Astrocyte of the cerebellum (primary cell): ENCODE measurements at regions not wholly inside any gene's neighbourhood (a gene's known extent, or its start where the extent isn't known, plus 50 kb on each side); places are given as distances from the start of the nearest gene placed in this dataset.

Experiments
- DNase-seq: peaks from one replicate; pipeline ENCODE4 v3.0.0-alpha.2; 2011; ENCODE audit warnings: low read depth
- H3K4me3 ChIP-seq: 2 replicates; pipeline ENCODE4 v1.5.1; 2011; ENCODE audit warnings: mild to moderate bottlenecking, low read depth, low read length, moderate library complexity
- CTCF ChIP-seq: IDR thresholded peaks from 2 replicates; pipeline ENCODE4 v1.5.1; 2012; ENCODE audit warnings: low read length, low read depth, moderate library complexity, mild to moderate bottlenecking; ENCODE audit errors: missing control alignments
- in situ Hi-C: cut with HindIII; loops from 2 replicates; pipeline ENCODE4 v1.10.0; 2017; ENCODE audit warnings: low sequenced_read_pairs

- in situ Hi-C loops, result no loop called here
- H3K4me3 ChIP-seq, result no peak overlapping the region
- TF ChIP-seq CTCF, result no peak
- DNase-seq, result no peak
These were observed 198.8 kb upstream of the TGFBR2 start for GRCh38 chr3:30407651-30408050.

- in situ Hi-C loops, result no loop called here
- no peak overlapping the region for H3K4me3 ChIP-seq
- TF ChIP-seq CTCF, result peak; percentile 3
- DNase-seq, result no peak
These were observed 198.3 kb upstream of the TGFBR2 start for GRCh38 chr3:30408105-30408557.

- DNase-seq, result no peak
- H3K4me3 ChIP-seq, result no peak overlapping the region
- TF ChIP-seq CTCF, result no peak
- in situ Hi-C loops, result no loop called here
These were observed 188.0 kb upstream of the TGFBR2 start for GRCh38 chr3:30418443-30418842.

GRCh38 chr3:30421266-30421665 lies 185.1 kb upstream of the TGFBR2 start:
- DNase-seq, result no peak
- in situ Hi-C loops, result no loop called here
- TF ChIP-seq CTCF, result no peak
- no peak overlapping the region for H3K4me3 ChIP-seq

- H3K4me3 ChIP-seq, result no peak overlapping the region
- no peak for TF ChIP-seq CTCF
- in situ Hi-C loops, result no loop called here
- peak; percentile 53 for DNase-seq
These were observed 180.0 kb upstream of the TGFBR2 start for GRCh38 chr3:30426293-30426993.

GRCh38 chr3:30428251-30428650 lies 178.2 kb upstream of the TGFBR2 start:
- peak; percentile 49 for DNase-seq
- H3K4me3 ChIP-seq, result no peak overlapping the region
- in situ Hi-C loops, result no loop called here
- TF ChIP-seq CTCF, result no peak
